Vagina (tissue), 2 donors: ENCODE measurements at regions not wholly inside any gene's neighbourhood (a gene's known extent, or its start where the extent isn't known, plus 50 kb on each side); places are given as distances from the start of the nearest gene placed in this dataset.

Experiments
- DNase-seq, 2 donors: peaks; one replicate each; pipeline ENCODE4 v3.0.0-alpha.2; 2017; ENCODE audit errors: extremely low spot score in 2 of 2
- H3K27ac ChIP-seq: fragments of 200-600 bp; sonication (generic); one replicate; pipeline ENCODE4 v1.5.1; 2019
- H3K27me3 ChIP-seq: fragments of 200-600 bp; sonication (generic); one replicate; pipeline ENCODE4 v1.5.1; 2019
- H3K36me3 ChIP-seq, 2 donors: fragments of 200-600 bp; sonication (generic); one replicate each; pipeline ENCODE4 v1.5.1; 2017 to 2019
- H3K4me1 ChIP-seq: fragments of 200-600 bp; sonication (generic); one replicate; pipeline ENCODE4 v1.5.1; 2019
- H3K4me3 ChIP-seq, 2 donors: fragments of 200-600 bp; sonication (generic); 1 replicate in 1 of 2; 2 replicates in 1 of 2; pipeline ENCODE4 v1.5.1; 2016 to 2019
- H3K9me3 ChIP-seq: fragments of 200-600 bp; sonication (generic); one replicate; pipeline ENCODE4 v1.5.1; 2019
- CTCF ChIP-seq, 3 experiments: fragments of 450-650 bp in 2 of 3; fragments of 200-600 bp in 1 of 3; sonication (generic) in 1 of 3; IDR thresholded peaks; one replicate each; pipeline ENCODE4 v1.5.1; 2017 to 2019; ENCODE audit warnings: antibody characterized with exemption in 3 of 3, mild to moderate bottlenecking in 2 of 3, moderate library complexity in 2 of 3
- POLR2A ChIP-seq, 2 donors: fragments of 450-650 bp; IDR thresholded peaks; one replicate each; pipeline ENCODE4 v1.6.1; 2017; ENCODE audit warnings: antibody characterized with exemption in 2 of 2, mild to moderate bottlenecking in 2 of 2, moderate library complexity in 2 of 2
- POLR2AphosphoS5 ChIP-seq, 2 donors: sonication (generic); formaldehyde crosslinking; IDR thresholded peaks; one replicate each; pipeline ENCODE4 v1.9.0; 2017; ENCODE audit warnings: antibody characterized with exemption in 2 of 2, mild to moderate bottlenecking in 2 of 2, low read depth in 1 of 2; ENCODE audit not compliant: insufficient read depth in 1 of 2
- intact Hi-C: fragments of 100-400 bp; cut with DNase I; formaldehyde crosslinking; loops from one replicate; pipeline ENCODE4 v1.15.1; 2023

GRCh38 chr4:66805582-66805981 is 739.7 kb downstream of the CENPC start:
- intact Hi-C loops = no loop called here
- Histone ChIP-seq H3K9me3 (no peaks in the 10 kb centered on the region), H3K4me3 (no peak overlapping the region), H3K36me3 (no peaks in the 10 kb centered on the region), H3K27me3 (no peaks in the 10 kb centered on the region), H3K27ac (no peak overlapping the region), H3K4me1 (no peaks in the 10 kb centered on the region)
- no peak for TF ChIP-seq CTCF (IDR thresholded peaks at IDR 0.05)
- no peak for TF ChIP-seq POLR2A (IDR thresholded peaks at IDR 0.05)
- TF ChIP-seq POLR2AphosphoS5 (IDR thresholded peaks at IDR 0.05; ENCODE audit: insufficient read depth in 1 of 2, low read depth in 1 of 2) = no peak
- no peak for DNase-seq

GRCh38 chr4:66804979-66805378 is 740.3 kb downstream of the CENPC start:
- Histone ChIP-seq H3K36me3 (no peaks in the 10 kb centered on the region), H3K27me3 (no peaks in the 10 kb centered on the region), H3K27ac (no peak overlapping the region), H3K4me1 (no peaks in the 10 kb centered on the region), H3K9me3 (no peaks in the 10 kb centered on the region), H3K4me3 (no peak overlapping the region)
- intact Hi-C loops = no loop called here
- DNase-seq = no peak
- no peak for TF ChIP-seq CTCF (IDR thresholded peaks at IDR 0.05)
- no peak for TF ChIP-seq POLR2AphosphoS5 (IDR thresholded peaks at IDR 0.05; ENCODE audit: insufficient read depth in 1 of 2, low read depth in 1 of 2)
- no peak for TF ChIP-seq POLR2A (IDR thresholded peaks at IDR 0.05)

GRCh38 chr4:66797608-66798007 is 747.7 kb downstream of the CENPC start:
- intact Hi-C loops = no loop called here
- Histone ChIP-seq H3K4me1 (no peaks in the 10 kb centered on the region), H3K27me3 (no peaks in the 10 kb centered on the region), H3K4me3 (no peak overlapping the region), H3K9me3 (no peaks in the 10 kb centered on the region), H3K27ac (no peak overlapping the region), H3K36me3 (no peaks in the 10 kb centered on the region)
- no peak for DNase-seq
- TF ChIP-seq CTCF (IDR thresholded peaks at IDR 0.05) (no peak), POLR2A (IDR thresholded peaks at IDR 0.05) (no peak), POLR2AphosphoS5 (IDR thresholded peaks at IDR 0.05; ENCODE audit: insufficient read depth in 1 of 2, low read depth in 1 of 2) (no peak)

GRCh38 chr4:66795724-66796123 is 749.6 kb downstream of the CENPC start:
- Histone ChIP-seq H3K27ac (no peak overlapping the region), H3K27me3 (no peaks in the 10 kb centered on the region), H3K4me1 (no peaks in the 10 kb centered on the region), H3K9me3 (no peaks in the 10 kb centered on the region), H3K4me3 (no peak overlapping the region), H3K36me3 (no peaks in the 10 kb centered on the region)
- intact Hi-C loops = no loop called here
- no peak for DNase-seq
- TF ChIP-seq CTCF (IDR thresholded peaks at IDR 0.05) = no peak
- no peak for TF ChIP-seq POLR2A (IDR thresholded peaks at IDR 0.05)
- TF ChIP-seq POLR2AphosphoS5 (IDR thresholded peaks at IDR 0.05; ENCODE audit: insufficient read depth in 1 of 2, low read depth in 1 of 2) = no peak

- H3K4me1 ChIP-seq = no peaks in the 10 kb centered on the region
- intact Hi-C loops = no loop called here
- H3K36me3 ChIP-seq = no peaks in the 10 kb centered on the region
- no peak overlapping the region for H3K27ac ChIP-seq
- TF ChIP-seq CTCF (IDR thresholded peaks at IDR 0.05) = no peak
- no peak for TF ChIP-seq POLR2A (IDR thresholded peaks at IDR 0.05)
- TF ChIP-seq POLR2AphosphoS5 (IDR thresholded peaks at IDR 0.05; ENCODE audit: insufficient read depth in 1 of 2, low read depth in 1 of 2) = no peak
- no peak for DNase-seq
- no peaks in the 10 kb centered on the region for H3K27me3 ChIP-seq
- H3K9me3 ChIP-seq = no peaks in the 10 kb centered on the region
- H3K4me3 ChIP-seq = no peak overlapping the region
Measured at GRCh38 chr4:66794390-66795034, 750.8 kb downstream of the CENPC start.
